ENCODE measurements at regions not wholly inside any gene's neighbourhood (a gene's known extent, or its start where the extent isn't known, plus 50 kb on each side); places are given as distances from the start of the nearest gene placed in this dataset.

GRCh38 chr1:3999941-4000735 lies 100.1 kb upstream of the C1orf174 start:
- no peak for TF ChIP-seq YY1 (IDR thresholded peaks at IDR 0.05; ENCODE audit: low read depth)
- no peak for TF ChIP-seq EP300 (IDR thresholded peaks at IDR 0.05; ENCODE audit: borderline replicate concordance)
- no peak for TF ChIP-seq TCF12 (IDR thresholded peaks at IDR 0.05; ENCODE audit: low read depth)
- no peak for TF ChIP-seq EGR1 (IDR thresholded peaks at IDR 0.05)
- no peak for TF ChIP-seq REST (IDR thresholded peaks at IDR 0.05; ENCODE audit: low read depth)

- no peak for TF ChIP-seq REST (IDR thresholded peaks at IDR 0.05; ENCODE audit: low read depth)
- TF ChIP-seq USF1 (IDR thresholded peaks at IDR 0.05) = 0 out of 2 replicates have a peak, but pooled peaks have one; percentile 13
Observed at GRCh38 chr1:4000811-4001251, 100.8 kb upstream of the C1orf174 start.

- TF ChIP-seq RAD21 (IDR thresholded peaks at IDR 0.05; ENCODE audit: low read depth) (no peak), USF1 (IDR thresholded peaks at IDR 0.05) (no peak), ZBTB7A (IDR thresholded peaks at IDR 0.05; ENCODE audit: low read depth) (no peak), EGR1 (IDR thresholded peaks at IDR 0.05) (no peak), TEAD4 (IDR thresholded peaks at IDR 0.05) (no peak), REST (IDR thresholded peaks at IDR 0.05; ENCODE audit: low read depth) (no peak)
Observed at GRCh38 chr1:4001461-4001860, 101.4 kb upstream of the C1orf174 start.

GRCh38 chr1:4002061-4002521 lies 102.0 kb upstream of the C1orf174 start:
- no peak for TF ChIP-seq TAF1 (IDR thresholded peaks at IDR 0.05; ENCODE audit: low read depth)
- no peak for TF ChIP-seq REST (IDR thresholded peaks at IDR 0.05; ENCODE audit: low read depth)
- TF ChIP-seq MAX (IDR thresholded peaks at IDR 0.05) = no peak
- TF ChIP-seq TEAD4 (IDR thresholded peaks at IDR 0.05) = no peak
- TF ChIP-seq RAD21 (IDR thresholded peaks at IDR 0.05; ENCODE audit: low read depth) = no peak
- TF ChIP-seq YY1 (IDR thresholded peaks at IDR 0.05; ENCODE audit: low read depth) = no peak
- no peak for TF ChIP-seq ZBTB7A (IDR thresholded peaks at IDR 0.05; ENCODE audit: low read depth)
- TF ChIP-seq TCF12 (IDR thresholded peaks at IDR 0.05; ENCODE audit: low read depth) = no peak
- TF ChIP-seq EP300 (IDR thresholded peaks at IDR 0.05; ENCODE audit: borderline replicate concordance) = no peak
- no peak for TF ChIP-seq CEBPB (IDR thresholded peaks at IDR 0.05)
- TF ChIP-seq EGR1 (IDR thresholded peaks at IDR 0.05) = no peak
- TF ChIP-seq FOXM1 (IDR thresholded peaks at IDR 0.05; ENCODE audit: borderline replicate concordance, low read depth) = no peak
- TF ChIP-seq NFIC (IDR thresholded peaks at IDR 0.05) = no peak
- no peak for TF ChIP-seq CREB1 (IDR thresholded peaks at IDR 0.05; ENCODE audit: low read depth)
- no peak for TF ChIP-seq USF1 (IDR thresholded peaks at IDR 0.05)

Data from Ishikawa (cell line).